A673 (cell line): ENCODE measurements at regions not wholly inside any gene's neighbourhood (a gene's known extent, or its start where the extent isn't known, plus 50 kb on each side); places are given as distances from the start of the nearest gene placed in this dataset.

Source experiments
- BruUV-seq: library from RNA; stranded (reverse); fragments of 400-500 nt; replicated peaks from 2 replicates; lab custom pipeline; 2021; lab: Mats Ljungman, UMichigan
- CTCF ChIA-PET: fragments of 300-600 bp; sonication (Branson Sonifier 250); formaldehyde crosslinking; loops from one replicate; lab custom pipeline; 2022; ENCODE audit warnings: antibody characterized with exemption; lab: Charles Lee
- POLR2A ChIA-PET: fragments of 300-600 bp; sonication (Branson Sonifier 250); formaldehyde crosslinking; loops from one replicate; lab custom pipeline; 2022; ENCODE audit warnings: antibody characterized with exemption; ENCODE audit not compliant: low non-redundant PET; lab: Charles Lee
- DNase-seq: peaks from one replicate; pipeline ENCODE4 v3.0.0-alpha.2; 2015; ENCODE audit warnings: low spot score
- H3K27ac ChIP-seq: fragments of 200-600 bp; sonication (generic); 2 replicates; pipeline ENCODE4 v1.5.1; 2016; ENCODE audit warnings: mixed run types, low read depth, mild to moderate bottlenecking, mixed read lengths, antibody characterized with exemption, low read length; ENCODE audit not compliant: poor library complexity, severe bottlenecking
- H3K27me3 ChIP-seq: fragments of 200-600 bp; sonication (generic); replicated peaks from 2 replicates; pipeline ENCODE4 v1.6.1; 2017; ENCODE audit warnings: mixed run types, low read depth, mild to moderate bottlenecking, mixed read lengths, antibody characterized with exemption, low read length; ENCODE audit not compliant: insufficient read depth, poor library complexity
- H3K36me3 ChIP-seq: fragments of 200-600 bp; sonication (generic); 2 replicates; pipeline ENCODE4 v1.6.1; 2016; ENCODE audit warnings: mixed run types, mild to moderate bottlenecking, mixed read lengths, antibody characterized with exemption, low read length; ENCODE audit not compliant: insufficient read depth, poor library complexity, severe bottlenecking
- H3K4me1 ChIP-seq: fragments of 200-600 bp; sonication (generic); 2 replicates; pipeline ENCODE4 v1.6.1; 2017; ENCODE audit warnings: mixed run types, mild to moderate bottlenecking, mixed read lengths, antibody characterized with exemption, low read length; ENCODE audit not compliant: insufficient read depth, poor library complexity, severe bottlenecking
- H3K4me3 ChIP-seq: fragments of 200-600 bp; sonication (generic); 2 replicates; pipeline ENCODE4 v1.5.1; 2016; ENCODE audit warnings: low read depth, mixed run types, mild to moderate bottlenecking, mixed read lengths, low read length; ENCODE audit not compliant: poor library complexity, severe bottlenecking
- H3K9me3 ChIP-seq: fragments of 200-600 bp; sonication (generic); 2 replicates; pipeline ENCODE4 v1.6.1; 2016; ENCODE audit warnings: mixed run types, low read depth, mild to moderate bottlenecking, mixed read lengths, antibody characterized with exemption, low read length; ENCODE audit not compliant: poor library complexity, severe bottlenecking
- EZH2 ChIP-seq: fragments of 200-600 bp; sonication (generic); IDR thresholded peaks from 2 replicates; pipeline ENCODE4 v1.6.1; 2017; ENCODE audit warnings: borderline replicate concordance, low read depth, mild to moderate bottlenecking, mixed read lengths, antibody characterized with exemption, low read length; ENCODE audit not compliant: poor library complexity, severe bottlenecking
- intact Hi-C: fragments of 100-400 bp; cut with micrococcal nuclease; formaldehyde crosslinking; loops from one replicate; pipeline ENCODE4 v1.10.0; 2022; ENCODE audit not compliant: unreplicated experiment
- TF ChIP-seq, protein P1 (sequence below): fragments of 300-800, 200-600 bp; sonication (generic); conservative IDR thresholded peaks from 2 replicates; pipeline ENCODE4 v1.5.1; 2017; ENCODE audit warnings: low read depth, mild to moderate bottlenecking, antibody characterized with exemption, low read length, moderate library complexity, mixed read lengths

GRCh38 chr6:117034547-117034946, 157.5 kb downstream of the RFX6 start:
- ChIA-PET POLR2A (no interaction called here), CTCF (no interaction called here)
- Histone ChIP-seq H3K27me3 (peaks cover 8% of the 10 kb centered on the region), H3K27ac (no peak overlapping the region), H3K4me1 (no peaks in the 10 kb centered on the region), H3K36me3 (no peaks in the 10 kb centered on the region), H3K4me3 (no peak overlapping the region), H3K9me3 (no peaks in the 10 kb centered on the region)
- intact Hi-C loops, result no loop called here
- no TSS peak for BruUV-seq
- TF ChIP-seq, protein P1, sequence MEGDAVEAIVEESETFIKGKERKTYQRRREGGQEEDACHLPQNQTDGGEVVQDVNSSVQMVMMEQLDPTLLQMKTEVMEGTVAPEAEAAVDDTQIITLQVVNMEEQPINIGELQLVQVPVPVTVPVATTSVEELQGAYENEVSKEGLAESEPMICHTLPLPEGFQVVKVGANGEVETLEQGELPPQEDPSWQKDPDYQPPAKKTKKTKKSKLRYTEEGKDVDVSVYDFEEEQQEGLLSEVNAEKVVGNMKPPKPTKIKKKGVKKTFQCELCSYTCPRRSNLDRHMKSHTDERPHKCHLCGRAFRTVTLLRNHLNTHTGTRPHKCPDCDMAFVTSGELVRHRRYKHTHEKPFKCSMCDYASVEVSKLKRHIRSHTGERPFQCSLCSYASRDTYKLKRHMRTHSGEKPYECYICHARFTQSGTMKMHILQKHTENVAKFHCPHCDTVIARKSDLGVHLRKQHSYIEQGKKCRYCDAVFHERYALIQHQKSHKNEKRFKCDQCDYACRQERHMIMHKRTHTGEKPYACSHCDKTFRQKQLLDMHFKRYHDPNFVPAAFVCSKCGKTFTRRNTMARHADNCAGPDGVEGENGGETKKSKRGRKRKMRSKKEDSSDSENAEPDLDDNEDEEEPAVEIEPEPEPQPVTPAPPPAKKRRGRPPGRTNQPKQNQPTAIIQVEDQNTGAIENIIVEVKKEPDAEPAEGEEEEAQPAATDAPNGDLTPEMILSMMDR, result no peak
- TF ChIP-seq EZH2, result no peak
- no peak for DNase-seq

GRCh38 chr6:117034971-117035370, 157.9 kb downstream of the RFX6 start:
- no peak for DNase-seq
- Histone ChIP-seq H3K36me3 (no peaks in the 10 kb centered on the region), H3K27me3 (peaks cover 8% of the 10 kb centered on the region), H3K27ac (no peak overlapping the region), H3K9me3 (no peaks in the 10 kb centered on the region), H3K4me3 (no peak overlapping the region), H3K4me1 (no peaks in the 10 kb centered on the region)
- ChIA-PET POLR2A (no interaction called here), CTCF (no interaction called here)
- no TSS peak for BruUV-seq
- TF ChIP-seq, protein P1, result no peak
- no peak for TF ChIP-seq EZH2
- intact Hi-C loops, result no loop called here

- intact Hi-C loops, result no loop called here
- no peaks in the 10 kb centered on the region for H3K4me1 ChIP-seq
- H3K4me3 ChIP-seq, result no peak overlapping the region
- H3K27ac ChIP-seq, result no peak overlapping the region
- CTCF ChIA-PET, result no interaction called here
- no peak for TF ChIP-seq EZH2
- TF ChIP-seq, protein P1, result no peak
- no peak for DNase-seq
- POLR2A ChIA-PET, result no interaction called here
- no peaks in the 10 kb centered on the region for H3K27me3 ChIP-seq
- no TSS peak for BruUV-seq
- no peaks in the 10 kb centered on the region for H3K36me3 ChIP-seq
- peaks cover under 1% of the 10 kb centered on the region for H3K9me3 ChIP-seq
Observed at GRCh38 chr6:117050301-117050700, 173.3 kb downstream of the RFX6 start.
